ENCODE measurements at regions not wholly inside any gene's neighbourhood (a gene's known extent, or its start where the extent isn't known, plus 50 kb on each side); places are given as distances from the start of the nearest gene placed in this dataset.

DNA sequence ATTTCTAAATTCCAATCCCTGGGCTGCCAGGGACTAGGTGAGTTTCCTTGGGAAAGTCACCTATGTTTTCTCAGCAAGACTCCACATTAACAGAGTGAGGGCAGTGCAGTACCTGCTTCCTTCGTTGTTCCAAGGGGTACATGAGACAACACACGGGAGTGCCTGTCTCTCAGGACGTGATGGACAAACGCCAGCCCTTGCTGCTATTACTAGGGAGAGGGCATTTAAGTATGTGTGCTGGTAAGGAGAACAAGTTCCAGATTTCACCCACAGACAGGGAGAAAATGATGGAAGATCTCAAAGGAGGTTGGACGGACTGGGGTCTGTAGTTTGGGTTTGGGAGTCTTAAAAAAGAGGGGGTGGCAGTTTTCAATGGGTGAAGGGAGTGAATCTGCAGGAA, 195.7 kb downstream of the HERPUD2 start:
- DNase-seq (ENCODE audit: extremely low spot score, unreplicated experiment): no peak
- Mint-ChIP-seq H3K27ac (no peak overlapping the region), H3K27me3 (peaks cover 7% of the 10 kb centered on the region), H3K9me3 (no peaks in the 10 kb centered on the region), H3K4me1 (ENCODE audit: unreplicated experiment) (peaks cover 3% of the 10 kb centered on the region), H3K36me3 (no peaks in the 10 kb centered on the region), H3K4me3 (no peak overlapping the region)
- TF ChIP-seq, protein P1, sequence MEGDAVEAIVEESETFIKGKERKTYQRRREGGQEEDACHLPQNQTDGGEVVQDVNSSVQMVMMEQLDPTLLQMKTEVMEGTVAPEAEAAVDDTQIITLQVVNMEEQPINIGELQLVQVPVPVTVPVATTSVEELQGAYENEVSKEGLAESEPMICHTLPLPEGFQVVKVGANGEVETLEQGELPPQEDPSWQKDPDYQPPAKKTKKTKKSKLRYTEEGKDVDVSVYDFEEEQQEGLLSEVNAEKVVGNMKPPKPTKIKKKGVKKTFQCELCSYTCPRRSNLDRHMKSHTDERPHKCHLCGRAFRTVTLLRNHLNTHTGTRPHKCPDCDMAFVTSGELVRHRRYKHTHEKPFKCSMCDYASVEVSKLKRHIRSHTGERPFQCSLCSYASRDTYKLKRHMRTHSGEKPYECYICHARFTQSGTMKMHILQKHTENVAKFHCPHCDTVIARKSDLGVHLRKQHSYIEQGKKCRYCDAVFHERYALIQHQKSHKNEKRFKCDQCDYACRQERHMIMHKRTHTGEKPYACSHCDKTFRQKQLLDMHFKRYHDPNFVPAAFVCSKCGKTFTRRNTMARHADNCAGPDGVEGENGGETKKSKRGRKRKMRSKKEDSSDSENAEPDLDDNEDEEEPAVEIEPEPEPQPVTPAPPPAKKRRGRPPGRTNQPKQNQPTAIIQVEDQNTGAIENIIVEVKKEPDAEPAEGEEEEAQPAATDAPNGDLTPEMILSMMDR (conservative IDR thresholded peaks at IDR 0.05): no peak

DNA sequence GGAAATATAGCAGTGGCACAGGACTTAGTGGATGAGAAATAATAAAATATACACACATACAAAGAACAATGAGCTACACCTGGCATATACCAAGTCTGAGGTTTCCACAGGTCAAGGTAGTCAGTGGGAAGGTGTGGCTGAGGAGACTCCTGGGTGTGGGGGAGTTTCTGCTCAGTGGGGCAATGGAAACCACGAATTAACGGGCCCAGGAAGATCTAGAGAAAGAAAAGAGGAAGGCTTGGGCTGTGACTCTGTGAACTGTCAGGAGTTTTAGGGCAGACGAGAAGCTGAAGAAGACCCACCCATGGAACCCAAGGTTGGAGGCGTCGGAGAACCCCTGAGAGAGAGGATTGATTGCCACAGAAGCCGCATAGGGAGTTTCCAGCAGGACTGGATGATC, 196.5 kb downstream of the HERPUD2 start:
- TF ChIP-seq, protein P1 (conservative IDR thresholded peaks at IDR 0.05): no peak
- Mint-ChIP-seq H3K27me3 (peaks cover 7% of the 10 kb centered on the region), H3K36me3 (no peaks in the 10 kb centered on the region), H3K4me3 (no peak overlapping the region), H3K27ac (no peak overlapping the region), H3K4me1 (ENCODE audit: unreplicated experiment) (peaks cover 8% of the 10 kb centered on the region), H3K9me3 (no peaks in the 10 kb centered on the region)
- no peak for DNase-seq (ENCODE audit: extremely low spot score, unreplicated experiment)

- TF ChIP-seq, protein P1 (conservative IDR thresholded peaks at IDR 0.05): no peak
- H3K27ac Mint-ChIP-seq: no peak overlapping the region
- DNase-seq (ENCODE audit: extremely low spot score, unreplicated experiment): no peak
- H3K36me3 Mint-ChIP-seq: no peaks in the 10 kb centered on the region
- H3K9me3 Mint-ChIP-seq: no peaks in the 10 kb centered on the region
- H3K27me3 Mint-ChIP-seq: peaks cover 7% of the 10 kb centered on the region
- no peak overlapping the region for H3K4me3 Mint-ChIP-seq
- peaks cover 8% of the 10 kb centered on the region for H3K4me1 Mint-ChIP-seq (ENCODE audit: unreplicated experiment)
Observed at GRCh38 chr7:35495844-35496243, 199.1 kb downstream of the HERPUD2 start.

- no peak overlapping the region for H3K27ac Mint-ChIP-seq
- TF ChIP-seq, protein P1 (conservative IDR thresholded peaks at IDR 0.05): no peak
- H3K4me3 Mint-ChIP-seq: no peak overlapping the region
- H3K36me3 Mint-ChIP-seq: no peaks in the 10 kb centered on the region
- peaks cover 8% of the 10 kb centered on the region for H3K4me1 Mint-ChIP-seq (ENCODE audit: unreplicated experiment)
- no peak for DNase-seq (ENCODE audit: extremely low spot score, unreplicated experiment)
- H3K9me3 Mint-ChIP-seq: no peaks in the 10 kb centered on the region
- peaks cover 7% of the 10 kb centered on the region for H3K27me3 Mint-ChIP-seq
Observed at GRCh38 chr7:35495377-35495776, 199.6 kb downstream of the HERPUD2 start.

DNA sequence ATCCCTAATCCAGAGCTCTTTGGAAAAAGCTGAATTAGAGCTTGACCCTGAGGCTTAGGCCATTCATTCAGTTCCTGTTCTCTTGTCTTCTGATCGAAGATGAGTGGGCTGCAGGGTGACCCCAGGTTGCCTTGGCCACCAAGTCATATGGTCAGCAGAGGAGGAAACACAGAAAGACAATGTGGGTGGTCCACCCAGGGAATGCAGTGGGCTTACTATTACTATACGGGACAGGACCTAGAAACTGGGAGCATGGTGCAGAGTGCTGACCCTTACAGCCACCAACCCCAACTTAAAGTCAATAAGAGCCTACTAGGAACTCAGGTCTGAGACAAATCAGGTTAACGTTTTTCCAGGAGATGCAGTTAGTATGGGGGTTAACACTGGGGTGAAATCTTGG, 200.5 kb downstream of the HERPUD2 start:
- Mint-ChIP-seq H3K4me1 (ENCODE audit: unreplicated experiment) (peaks cover 8% of the 10 kb centered on the region), H3K36me3 (no peaks in the 10 kb centered on the region), H3K9me3 (no peaks in the 10 kb centered on the region), H3K27ac (no peak overlapping the region), H3K27me3 (peaks cover 7% of the 10 kb centered on the region), H3K4me3 (no peak overlapping the region)
- no peak for DNase-seq (ENCODE audit: extremely low spot score, unreplicated experiment)
- TF ChIP-seq, protein P1 (conservative IDR thresholded peaks at IDR 0.05): no peak

Measured in type B pancreatic cell (in vitro differentiated cells).